ENCODE measurements at regions not wholly inside any gene's neighbourhood (a gene's known extent, or its start where the extent isn't known, plus 50 kb on each side); places are given as distances from the start of the nearest gene placed in this dataset.
A peak's percentile ranks its signal among the peaks of the same experiment; 100 is the strongest.

DNA sequence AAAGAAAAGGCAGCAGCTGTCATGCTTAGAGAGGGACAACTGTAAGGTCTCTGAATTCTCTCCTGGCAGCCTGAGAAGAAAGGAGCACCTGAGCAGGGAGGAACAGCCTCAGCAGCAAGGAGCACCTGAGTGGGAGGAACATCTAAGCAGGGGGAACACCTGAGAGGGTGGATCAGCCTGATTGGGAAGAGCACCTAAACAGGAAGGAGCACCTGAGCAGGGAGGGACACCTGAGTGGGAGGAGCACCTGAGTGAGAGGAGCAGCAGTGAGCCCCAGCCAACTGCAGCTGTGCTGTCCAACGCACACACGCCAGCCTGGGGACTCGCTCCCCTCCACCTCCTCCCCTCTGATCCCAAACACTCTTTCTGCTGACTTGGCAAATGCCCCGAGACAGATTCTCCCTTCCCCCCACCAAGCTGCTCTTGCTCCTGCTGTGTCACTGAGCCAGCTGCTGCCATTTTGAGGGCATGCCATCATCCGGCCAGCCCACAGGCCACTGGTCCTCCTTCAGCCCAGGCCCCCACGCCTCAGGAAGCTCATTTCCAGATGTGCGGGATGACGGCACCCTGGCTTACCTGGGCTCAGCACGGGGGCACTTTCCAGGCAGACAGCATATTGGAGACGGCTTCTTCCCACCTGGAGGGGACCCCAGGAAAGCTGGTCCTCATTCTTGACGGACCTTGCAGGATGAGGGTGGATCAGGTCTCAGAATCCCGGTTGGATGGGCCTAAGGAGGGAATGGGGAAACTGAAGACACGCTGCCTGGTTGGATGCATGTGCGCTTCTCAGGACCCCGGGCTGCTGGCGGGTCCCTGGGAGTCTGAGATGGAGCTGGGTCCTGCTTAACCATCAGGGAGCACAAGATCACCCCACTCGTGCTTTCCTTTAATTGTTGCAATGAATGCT, 57.7 kb upstream of the RBFOX3 start:
- Mint-ChIP-seq H3K4me1 (peaks cover 0 to 4% (median under 1%) of the 10 kb centered on the region in 4 donors), H3K27me3 (peaks cover 31 to 39% of the 10 kb centered on the region in 2 donors), H3K27ac (no peak overlapping the region), H3K36me3 (peaks cover 0 to 3% of the 10 kb centered on the region in 2 donors), H3K4me3 (peak overlapping the region in 1 of 8 donors; percentile 24), H3K9me3 (peaks cover 4 to 21% (median 14%) of the 10 kb centered on the region in 8 donors)
- Histone ChIP-seq H3K4me1 (ENCODE audit: insufficient read depth, low read length) (no peaks in the 10 kb centered on the region), H3K4me3 (ENCODE audit: low read length in 2 of 2) (no peak overlapping the region), H3K27me3 (ENCODE audit: insufficient read depth, low read length) (peaks cover 3% of the 10 kb centered on the region), H3K9me3 (ENCODE audit: control insufficient read depth in 1 of 2, low read length in 2 of 2) (peaks cover 0 to 3% of the 10 kb centered on the region in 2 donors), H3K36me3 (ENCODE audit: insufficient read depth, low read length) (no peaks in the 10 kb centered on the region), H3K27ac (ENCODE audit: low read depth, low read length) (no peak overlapping the region)
- CTCF ChIA-PET (ENCODE audit: partially characterized antibody): no interaction called here
- DNase-seq: no peak
- intact Hi-C loops (cut with micrococcal nuclease): no loop called here
- POLR2A ChIA-PET (ENCODE audit: partially characterized antibody): no interaction called here

DNA sequence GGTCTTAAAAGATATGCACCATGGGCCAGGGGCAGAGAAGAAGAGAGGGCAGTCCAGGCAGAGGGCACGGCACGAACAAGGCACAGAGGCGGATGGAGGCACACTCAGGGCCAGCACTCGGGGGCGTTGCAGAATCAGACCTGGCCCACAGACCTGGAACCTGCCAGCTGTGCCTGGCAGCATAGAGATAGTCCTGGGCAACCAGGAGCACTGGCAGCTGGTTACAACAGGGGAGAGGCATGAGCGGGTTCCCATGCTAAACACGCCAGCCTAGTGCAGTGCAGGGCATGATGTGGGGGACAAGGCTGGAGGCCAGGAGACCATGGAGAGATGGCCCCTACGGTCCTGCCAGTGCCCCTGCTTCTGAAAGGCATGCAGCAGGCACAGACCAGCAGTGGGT, 56.9 kb upstream of the RBFOX3 start:
- ChIA-PET CTCF (ENCODE audit: partially characterized antibody) (no interaction called here), POLR2A (ENCODE audit: partially characterized antibody) (no interaction called here)
- peaks cover 25 to 43% of the 10 kb centered on the region in 2 donors for H3K27me3 Mint-ChIP-seq
- H3K9me3 ChIP-seq (ENCODE audit: control insufficient read depth in 1 of 2, low read length in 2 of 2): no peaks in the 10 kb centered on the region
- peaks cover 0 to 4% (median under 1%) of the 10 kb centered on the region in 4 donors for H3K4me1 Mint-ChIP-seq
- DNase-seq: no peak
- H3K4me1 ChIP-seq (ENCODE audit: insufficient read depth, low read length): no peaks in the 10 kb centered on the region
- H3K4me3 ChIP-seq (ENCODE audit: low read length in 2 of 2): no peak overlapping the region
- intact Hi-C loops (cut with micrococcal nuclease): no loop called here
- H3K9me3 Mint-ChIP-seq: peaks cover 0 to 14% (median 6%) of the 10 kb centered on the region in 8 donors
- H3K36me3 ChIP-seq (ENCODE audit: insufficient read depth, low read length): no peaks in the 10 kb centered on the region
- no peak overlapping the region for H3K4me3 Mint-ChIP-seq
- H3K27me3 ChIP-seq (ENCODE audit: insufficient read depth, low read length): peaks cover 3% of the 10 kb centered on the region
- peaks cover 0 to 3% of the 10 kb centered on the region in 2 donors for H3K36me3 Mint-ChIP-seq
- no peak overlapping the region for H3K27ac ChIP-seq (ENCODE audit: low read depth, low read length)
- H3K27ac Mint-ChIP-seq: no peak overlapping the region

DNA sequence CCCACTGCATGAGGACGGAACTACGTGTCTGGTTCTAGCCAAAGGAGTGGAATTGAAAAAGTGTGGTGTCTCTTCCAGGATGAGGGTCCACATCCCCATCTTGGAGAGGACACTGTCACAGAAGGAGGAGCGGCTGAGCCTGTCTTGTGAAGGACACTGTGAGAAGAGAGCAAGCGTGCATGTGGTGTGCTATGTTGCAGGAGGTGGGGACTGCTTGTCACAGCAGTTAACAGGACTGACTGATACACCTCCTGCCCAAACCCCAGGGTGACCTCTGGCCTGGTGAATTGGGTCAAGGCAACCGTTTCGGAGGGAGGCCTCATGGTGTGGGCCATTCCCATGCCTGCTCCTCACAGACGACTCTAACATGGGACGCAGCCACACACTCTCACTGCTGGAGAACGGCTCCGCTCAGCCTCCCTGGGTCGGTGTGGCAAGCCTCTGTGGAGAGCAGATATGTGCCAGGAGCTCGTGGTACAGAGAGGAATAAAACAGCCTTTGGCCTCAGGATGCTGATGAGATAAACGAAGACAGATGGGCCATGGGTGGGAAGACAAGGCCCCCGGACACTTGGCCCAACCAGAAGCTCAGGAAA, 56.4 kb upstream of the RBFOX3 start:
- POLR2A ChIA-PET (ENCODE audit: partially characterized antibody): no interaction called here
- no peak overlapping the region for H3K27ac ChIP-seq (ENCODE audit: low read depth, low read length)
- DNase-seq: no peak
- H3K9me3 ChIP-seq (ENCODE audit: control insufficient read depth in 1 of 2, low read length in 2 of 2): no peaks in the 10 kb centered on the region
- no peaks in the 10 kb centered on the region for H3K4me1 ChIP-seq (ENCODE audit: insufficient read depth, low read length)
- intact Hi-C loops (cut with micrococcal nuclease): no loop called here
- H3K36me3 Mint-ChIP-seq: peaks cover 0 to 1% of the 10 kb centered on the region in 2 donors
- H3K27me3 Mint-ChIP-seq: peaks cover 23 to 43% of the 10 kb centered on the region in 2 donors
- H3K27ac Mint-ChIP-seq: no peak overlapping the region
- no peak overlapping the region for H3K4me3 ChIP-seq (ENCODE audit: low read length in 2 of 2)
- no peak overlapping the region for H3K4me3 Mint-ChIP-seq
- H3K36me3 ChIP-seq (ENCODE audit: insufficient read depth, low read length): no peaks in the 10 kb centered on the region
- peaks cover 3% of the 10 kb centered on the region for H3K27me3 ChIP-seq (ENCODE audit: insufficient read depth, low read length)
- peaks cover 0 to 13% (median 5%) of the 10 kb centered on the region in 8 donors for H3K9me3 Mint-ChIP-seq
- peaks cover 0 to 4% (median under 1%) of the 10 kb centered on the region in 4 donors for H3K4me1 Mint-ChIP-seq
- CTCF ChIA-PET (ENCODE audit: partially characterized antibody): no interaction called here

DNA sequence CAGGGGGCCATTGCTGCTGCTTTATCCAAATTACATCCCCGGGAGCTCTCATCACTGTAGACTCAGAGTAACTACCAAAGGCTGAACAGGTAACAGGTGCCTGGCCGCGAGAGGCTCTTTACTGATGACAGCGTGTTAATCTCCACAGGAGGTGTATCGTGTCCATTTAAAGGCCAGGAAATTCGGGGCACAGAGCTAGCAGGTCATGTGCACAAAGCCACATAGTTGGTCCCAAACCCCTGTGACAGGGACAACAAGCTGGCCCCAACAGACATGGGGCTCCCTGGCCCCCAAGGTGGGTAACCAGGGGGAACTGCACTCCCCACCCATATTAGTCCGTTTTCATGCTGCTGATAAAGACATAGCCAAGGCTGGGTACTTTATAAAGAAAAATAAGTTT, 55.3 kb upstream of the RBFOX3 start:
- no peaks in the 10 kb centered on the region for H3K36me3 ChIP-seq (ENCODE audit: insufficient read depth, low read length)
- no peak overlapping the region for H3K4me3 ChIP-seq (ENCODE audit: low read length in 2 of 2)
- peaks cover 3% of the 10 kb centered on the region for H3K27me3 ChIP-seq (ENCODE audit: insufficient read depth, low read length)
- H3K4me1 ChIP-seq (ENCODE audit: insufficient read depth, low read length): no peaks in the 10 kb centered on the region
- Mint-ChIP-seq H3K4me1 (peaks cover 0 to 4% (median under 1%) of the 10 kb centered on the region in 4 donors), H3K4me3 (no peak overlapping the region), H3K27ac (no peak overlapping the region), H3K36me3 (no peaks in the 10 kb centered on the region), H3K27me3 (peaks cover 23 to 45% of the 10 kb centered on the region in 2 donors), H3K9me3 (peaks cover 0 to 16% (median 7%) of the 10 kb centered on the region in 8 donors)
- POLR2A ChIA-PET (ENCODE audit: partially characterized antibody): no interaction called here
- no peak for DNase-seq
- intact Hi-C loops (cut with micrococcal nuclease): no loop called here
- CTCF ChIA-PET (ENCODE audit: partially characterized antibody): no interaction called here
- no peak overlapping the region for H3K27ac ChIP-seq (ENCODE audit: low read depth, low read length)
- H3K9me3 ChIP-seq (ENCODE audit: control insufficient read depth in 1 of 2, low read length in 2 of 2): no peaks in the 10 kb centered on the region

DNA sequence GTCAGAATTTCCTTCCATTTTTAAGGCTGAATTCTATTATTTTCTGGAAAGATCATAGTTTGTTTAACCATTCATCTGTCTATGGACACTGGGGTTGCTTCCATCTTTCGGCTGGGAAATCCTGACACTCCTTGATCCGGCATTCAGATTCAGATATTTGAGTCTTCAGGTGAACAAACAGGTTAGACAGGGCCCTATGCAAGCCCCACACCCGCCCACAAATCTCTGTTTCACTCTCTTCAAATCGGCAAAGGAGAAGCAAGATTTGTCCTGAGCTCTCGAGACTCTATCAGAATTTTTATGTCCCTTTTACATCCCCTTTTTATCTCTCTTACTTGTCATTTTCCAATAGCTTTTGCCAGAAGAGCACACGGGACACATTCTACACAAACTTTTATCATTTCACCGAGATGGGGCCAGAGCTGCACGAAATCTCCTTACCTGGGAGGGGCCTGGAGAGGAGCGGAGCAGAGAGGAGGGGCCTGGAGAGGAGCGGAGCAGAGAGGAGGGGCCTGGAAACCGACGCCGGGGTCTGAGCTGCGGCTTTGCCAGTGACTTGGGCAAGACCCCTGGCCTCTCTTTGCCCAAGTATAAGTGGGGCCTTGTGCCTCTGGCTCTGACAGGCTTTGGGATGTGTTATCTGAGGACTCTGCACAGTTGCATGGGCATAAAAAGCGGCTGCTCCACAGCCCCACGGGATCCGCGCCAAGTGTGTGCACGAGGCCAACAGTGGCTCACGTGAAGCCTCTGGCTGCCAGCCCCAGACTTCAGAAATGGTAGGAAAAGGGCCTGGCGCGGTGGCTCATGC, 54.3 kb upstream of the RBFOX3 start:
- no peak for DNase-seq
- H3K27me3 ChIP-seq (ENCODE audit: insufficient read depth, low read length): peaks cover 3% of the 10 kb centered on the region
- H3K27ac Mint-ChIP-seq: no peak overlapping the region

DNA sequence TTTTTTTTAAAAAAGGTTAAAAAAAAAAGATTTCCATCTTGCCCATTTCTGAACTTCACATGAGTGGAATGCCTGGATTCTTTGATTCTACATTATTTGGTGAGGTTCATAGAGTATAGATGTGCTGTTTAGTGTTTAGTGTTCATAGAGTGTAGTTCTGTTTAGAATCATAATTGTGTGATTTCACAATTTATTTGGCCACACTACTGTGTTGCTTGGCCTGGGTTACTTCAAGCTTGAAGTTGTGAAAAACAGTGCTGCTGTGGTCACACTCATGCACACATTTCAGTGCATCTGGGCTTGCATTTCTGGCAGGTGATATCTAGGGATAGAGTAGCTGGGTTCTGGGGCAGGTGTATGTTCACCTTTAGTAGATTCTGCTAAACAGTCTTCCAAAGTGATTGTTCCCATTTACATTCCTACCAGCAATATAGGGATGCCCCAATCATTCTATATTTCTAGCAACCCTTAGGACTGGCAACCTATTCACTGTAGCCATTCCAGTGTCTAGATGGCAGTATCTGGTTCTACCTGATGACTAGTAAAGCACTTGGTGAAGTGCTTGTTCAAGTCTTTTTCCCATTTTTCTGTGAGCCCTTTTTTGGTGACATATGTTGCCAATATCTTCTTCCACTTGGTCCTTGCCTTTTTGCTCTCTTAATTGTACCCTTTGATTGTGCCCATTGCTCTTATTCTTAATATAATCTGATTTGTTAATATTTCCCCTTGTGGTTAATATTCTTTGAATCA, 50.6 kb upstream of the RBFOX3 start:
- Histone ChIP-seq H3K27me3 (ENCODE audit: insufficient read depth, low read length) (peaks cover 8% of the 10 kb centered on the region), H3K27ac (ENCODE audit: low read depth, low read length) (no peak overlapping the region), H3K9me3 (ENCODE audit: control insufficient read depth in 1 of 2, low read length in 2 of 2) (no peaks in the 10 kb centered on the region), H3K36me3 (ENCODE audit: insufficient read depth, low read length) (no peaks in the 10 kb centered on the region), H3K4me3 (ENCODE audit: low read length in 2 of 2) (no peak overlapping the region), H3K4me1 (ENCODE audit: insufficient read depth, low read length) (no peaks in the 10 kb centered on the region)
- no peaks in the 10 kb centered on the region for H3K36me3 Mint-ChIP-seq
- CTCF ChIA-PET (ENCODE audit: partially characterized antibody): no interaction called here
- intact Hi-C loops (cut with micrococcal nuclease): no loop called here
- no peak overlapping the region for H3K27ac Mint-ChIP-seq
- DNase-seq: no peak
- POLR2A ChIA-PET (ENCODE audit: partially characterized antibody): no interaction called here
- H3K9me3 Mint-ChIP-seq: peaks cover 4 to 20% (median 9%) of the 10 kb centered on the region in 8 donors
- H3K4me3 Mint-ChIP-seq: no peak overlapping the region
- peaks cover 0 to 7% (median 2%) of the 10 kb centered on the region in 4 donors for H3K4me1 Mint-ChIP-seq
- H3K27me3 Mint-ChIP-seq: peaks cover 36 to 56% of the 10 kb centered on the region in 2 donors

More for the DNA sequence above, 54.3 kb upstream of the RBFOX3 start:
- intact Hi-C loops (cut with micrococcal nuclease): no loop called here
- Mint-ChIP-seq H3K4me1 (peaks cover 0 to 4% (median under 1%) of the 10 kb centered on the region in 4 donors), H3K27me3 (peaks cover 26 to 52% of the 10 kb centered on the region in 2 donors), H3K36me3 (no peaks in the 10 kb centered on the region), H3K4me3 (peak overlapping the region in 1 of 8 donors; percentile 31), H3K9me3 (peaks cover 4 to 20% (median 9%) of the 10 kb centered on the region in 8 donors)
- ChIA-PET CTCF (ENCODE audit: partially characterized antibody) (no interaction called here), POLR2A (ENCODE audit: partially characterized antibody) (no interaction called here)
- no peaks in the 10 kb centered on the region for H3K36me3 ChIP-seq (ENCODE audit: insufficient read depth, low read length)
- H3K4me1 ChIP-seq (ENCODE audit: insufficient read depth, low read length): no peaks in the 10 kb centered on the region
- H3K27ac ChIP-seq (ENCODE audit: low read depth, low read length): no peak overlapping the region
- no peaks in the 10 kb centered on the region for H3K9me3 ChIP-seq (ENCODE audit: control insufficient read depth in 1 of 2, low read length in 2 of 2)
- no peak overlapping the region for H3K4me3 ChIP-seq (ENCODE audit: low read length in 2 of 2)
